GM19025 (cell line): ENCODE measurements at regions not wholly inside any gene's neighbourhood (a gene's known extent, or its start where the extent isn't known, plus 50 kb on each side); places are given as distances from the start of the nearest gene placed in this dataset.

Source experiments
- ATAC-seq: cut with Tn5 transposase; IDR thresholded peaks from one replicate; pipeline ENCODE4 v1.9.1; 2021; ENCODE audit warnings: mild to moderate bottlenecking, low read depth, moderate library complexity; ENCODE audit not compliant: unreplicated experiment

DNA sequence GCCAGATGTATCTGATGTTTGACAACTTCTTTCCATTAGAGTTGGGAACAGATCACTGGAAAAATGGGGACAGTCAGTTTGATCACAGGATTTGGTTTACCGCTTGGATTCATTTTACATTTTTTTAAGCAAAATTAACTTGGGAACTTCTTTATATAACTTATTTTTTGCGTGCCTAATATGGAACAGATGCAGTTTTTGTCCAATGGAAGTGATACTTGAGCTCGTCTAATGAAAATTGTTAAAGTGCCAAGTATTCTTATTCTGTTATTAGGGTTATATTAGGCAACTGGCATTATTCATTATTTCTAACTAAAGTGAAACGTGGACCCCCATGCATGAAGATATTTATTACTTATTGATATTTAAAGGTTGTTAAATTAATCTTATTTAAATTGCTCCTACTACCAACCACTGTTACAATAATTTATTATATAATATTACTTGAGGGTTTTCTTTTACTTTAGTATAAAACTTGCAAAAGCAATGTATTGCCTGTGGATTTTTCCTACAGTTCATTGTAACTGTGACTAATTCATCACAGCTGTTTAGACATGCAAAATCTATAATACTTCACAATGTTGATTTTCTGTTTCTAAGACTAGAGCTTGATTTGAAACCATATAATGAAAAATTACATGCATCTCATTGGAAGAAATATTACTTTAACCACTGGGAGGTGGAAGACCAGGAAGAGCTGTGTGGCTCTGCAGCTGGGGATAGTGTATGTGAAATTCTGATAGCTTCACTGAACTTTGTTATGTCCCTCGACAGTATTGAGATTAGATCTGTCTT, 787.3 kb upstream of the WWC1 start:
- ATAC-seq = no peak

- ATAC-seq = no peak
These were observed 783.8 kb upstream of the WWC1 start for GRCh38 chr5:167507463-167508233.

DNA sequence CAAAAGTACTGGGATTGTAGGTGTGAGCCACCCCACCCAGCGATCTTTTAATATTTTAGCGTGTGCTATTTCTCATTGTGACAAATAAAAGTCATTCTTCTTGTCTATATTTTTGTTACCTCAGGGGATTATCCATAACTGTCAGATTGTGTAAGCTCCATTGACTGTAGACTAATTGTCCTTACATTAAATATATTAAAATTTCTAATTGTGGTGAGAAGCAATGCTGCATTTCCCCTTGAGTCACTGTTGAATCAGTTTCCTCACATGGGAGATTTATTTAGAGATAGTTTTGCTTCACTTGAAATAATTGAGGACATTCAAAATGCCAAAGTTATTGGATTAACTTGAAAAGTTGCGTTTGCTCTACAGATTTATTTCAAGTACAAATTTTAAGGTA, 782.4 kb upstream of the WWC1 start:
- no peak for ATAC-seq

- ATAC-seq = no peak
These were observed 780.2 kb upstream of the WWC1 start for GRCh38 chr5:167511276-167511675.

DNA sequence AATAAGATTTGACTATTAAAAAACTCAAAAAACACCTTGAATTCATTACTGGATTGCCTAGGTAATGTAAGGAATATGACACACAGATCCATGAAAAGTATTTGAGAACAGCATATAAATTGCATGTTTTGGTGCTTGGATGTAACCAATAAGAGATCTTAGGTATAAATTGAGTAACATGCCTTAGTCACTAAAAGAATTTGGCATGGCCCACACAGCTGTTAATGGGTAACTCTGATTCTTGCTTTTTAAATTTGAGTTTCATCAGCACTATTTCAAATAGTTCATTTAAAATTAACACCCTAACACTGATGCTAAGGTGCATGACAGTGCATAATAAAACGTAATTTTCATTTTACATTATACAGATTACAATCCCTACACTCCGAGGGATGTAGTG, 779.3 kb upstream of the WWC1 start:
- no peak for ATAC-seq

DNA sequence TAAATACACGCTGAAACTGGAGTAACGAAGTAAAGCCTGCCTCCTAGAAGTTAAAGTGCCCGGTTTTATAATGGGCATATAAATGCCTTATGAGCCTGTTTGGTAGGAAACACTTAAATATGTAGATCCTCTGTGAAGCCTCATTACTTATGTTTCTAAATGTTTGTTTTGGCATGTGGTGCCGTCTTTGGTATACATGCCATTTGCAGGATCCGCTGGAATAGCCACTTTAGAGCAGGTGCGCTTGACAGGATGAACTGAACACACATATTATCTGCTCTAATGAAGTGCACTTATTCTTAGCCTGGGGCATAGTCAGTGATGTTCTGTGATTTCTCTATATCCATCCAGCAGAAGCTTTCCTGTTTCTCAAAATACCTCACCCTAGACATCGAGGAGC, 778.1 kb upstream of the WWC1 start:
- no peak for ATAC-seq

DNA sequence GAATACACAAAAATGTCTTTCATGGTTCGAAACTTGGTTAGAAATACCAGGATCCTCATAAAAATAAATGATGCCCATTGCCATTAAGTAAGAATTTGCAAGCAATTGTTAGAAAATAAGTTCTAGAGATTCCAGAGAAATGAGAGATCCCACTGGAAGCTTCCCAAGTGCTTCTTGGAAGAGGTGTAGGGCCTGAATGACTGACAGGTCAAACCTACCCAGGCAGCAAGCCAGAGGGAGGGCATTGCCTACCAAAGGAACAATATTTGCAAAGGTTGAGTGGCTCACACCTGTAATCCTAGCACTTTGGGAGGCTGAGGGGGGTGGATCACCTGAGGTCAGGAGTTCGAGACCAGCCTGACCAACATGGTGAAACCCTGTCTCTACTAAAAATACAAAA, 777.0 kb upstream of the WWC1 start:
- ATAC-seq = no peak

DNA sequence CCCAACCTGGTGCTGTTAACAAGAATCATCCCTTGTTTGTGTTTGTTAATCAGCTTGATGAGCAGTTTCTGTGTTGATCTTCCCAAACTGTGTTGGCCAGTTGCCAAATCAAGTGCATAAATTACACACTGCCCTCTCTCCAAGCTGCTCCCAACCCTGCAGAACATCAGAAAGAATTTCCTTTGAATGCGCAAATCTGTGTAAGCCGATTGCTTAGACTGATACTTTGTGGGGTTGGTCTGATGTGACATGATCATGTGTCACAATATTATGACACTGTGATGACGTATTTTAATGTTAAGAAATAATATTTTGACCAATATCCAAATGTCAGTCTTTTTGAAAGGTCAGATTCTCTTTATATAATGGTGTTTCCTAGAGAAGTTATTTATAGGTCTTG, 766.4 kb upstream of the WWC1 start:
- no peak for ATAC-seq

- no peak for ATAC-seq
These were observed 762.8 kb upstream of the WWC1 start for GRCh38 chr5:167528651-167529050.

DNA sequence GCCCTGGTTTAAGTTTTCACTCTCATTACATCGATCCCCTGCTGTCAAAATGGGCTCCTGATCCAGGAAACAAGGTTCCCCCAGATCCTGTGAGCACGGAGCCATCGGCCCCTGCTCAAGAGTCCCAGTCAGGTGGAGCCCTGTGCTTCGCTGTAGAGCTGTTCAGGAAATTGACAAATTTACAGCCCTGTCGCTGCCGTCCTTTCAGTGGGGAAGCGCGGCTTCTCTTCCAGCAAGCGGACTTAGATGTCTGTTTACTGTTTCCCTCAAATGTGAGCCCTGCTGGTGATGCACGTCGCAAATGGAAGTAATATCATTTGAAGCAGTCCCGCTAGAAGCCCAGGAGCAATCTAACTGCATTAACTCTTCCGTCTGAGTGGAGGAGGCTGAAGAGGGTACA, 760.9 kb upstream of the WWC1 start:
- ATAC-seq = no peak

GRCh38 chr5:167533814-167534795, 757.3 kb upstream of the WWC1 start:
- ATAC-seq = no peak

DNA sequence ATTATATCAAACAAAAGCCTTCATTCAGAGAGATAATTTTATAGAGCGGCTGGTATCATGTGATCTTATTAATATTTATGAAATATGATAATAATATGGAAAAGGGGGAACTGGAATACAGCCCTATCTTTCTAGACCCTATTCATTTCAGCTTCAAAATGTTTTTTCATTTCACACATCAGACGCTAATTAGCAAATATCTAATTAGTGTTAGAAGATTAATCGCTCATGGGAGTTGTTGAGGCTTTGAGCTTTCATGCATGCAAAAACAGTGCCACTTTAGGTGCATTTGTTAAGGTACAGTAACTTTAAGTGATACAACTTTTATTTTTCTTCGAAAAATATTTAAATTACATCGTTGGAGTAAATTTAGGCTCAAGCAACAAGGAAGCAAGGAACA, 751.7 kb upstream of the WWC1 start:
- ATAC-seq = no peak

DNA sequence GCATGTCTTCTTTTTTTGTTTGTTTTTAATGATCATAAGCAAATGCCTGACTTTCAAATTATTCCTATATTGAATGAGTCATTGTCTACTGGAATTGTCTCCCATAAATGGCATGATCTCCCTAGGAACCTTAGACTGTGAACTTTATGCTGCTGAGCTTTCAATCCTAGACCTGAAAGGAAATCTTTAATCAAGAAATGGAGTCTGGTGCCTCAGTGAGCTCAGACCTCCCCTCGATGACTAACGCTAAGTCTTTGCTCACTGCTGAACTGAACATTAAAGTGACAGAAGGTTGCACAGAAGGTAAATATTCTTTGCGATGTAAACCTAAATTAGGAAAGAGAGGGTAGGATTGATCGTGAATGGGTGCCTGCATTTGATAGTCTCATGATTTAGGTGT, 745.2 kb upstream of the WWC1 start:
- ATAC-seq = no peak

GRCh38 chr5:167552356-167552755, 739.1 kb upstream of the WWC1 start:
- ATAC-seq = no peak

GRCh38 chr5:167553511-167553910, 737.9 kb upstream of the WWC1 start:
- no peak for ATAC-seq

DNA sequence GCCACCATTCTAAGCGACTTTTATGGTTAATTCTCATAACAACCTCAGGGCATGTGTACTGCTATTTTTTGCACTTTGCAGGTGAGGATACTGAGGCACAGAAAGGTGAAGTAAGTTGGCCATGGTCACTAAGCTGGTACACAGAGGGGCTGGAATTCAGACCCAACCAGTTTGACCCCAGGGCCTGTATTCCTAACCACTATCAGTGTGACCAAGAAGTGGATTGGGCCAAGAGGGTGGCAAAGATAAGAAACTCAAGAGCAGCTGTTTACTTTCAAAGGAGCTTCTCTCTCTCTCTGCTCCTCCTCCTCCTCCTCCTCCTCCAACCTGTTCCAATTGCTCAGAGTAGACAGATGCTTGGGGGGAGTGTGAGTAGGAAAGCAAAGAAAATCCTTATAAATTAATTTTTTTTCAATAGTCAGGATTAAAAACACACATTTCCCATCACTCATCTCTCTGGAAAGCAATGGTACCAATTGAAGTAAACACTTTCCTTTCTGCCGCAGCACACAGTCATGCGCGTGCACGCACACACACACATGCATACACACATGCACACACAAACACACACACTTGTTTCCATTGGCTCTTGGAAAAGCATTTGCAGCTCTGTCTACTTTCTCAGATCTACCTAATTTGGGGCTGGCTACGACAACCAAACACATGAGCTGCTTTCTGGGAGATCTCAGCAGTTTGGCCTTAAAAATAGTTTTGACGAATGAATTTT, 736.7 kb upstream of the WWC1 start:
- no peak for ATAC-seq

GRCh38 chr5:167555565-167556166, 735.8 kb upstream of the WWC1 start:
- ATAC-seq = no peak

DNA sequence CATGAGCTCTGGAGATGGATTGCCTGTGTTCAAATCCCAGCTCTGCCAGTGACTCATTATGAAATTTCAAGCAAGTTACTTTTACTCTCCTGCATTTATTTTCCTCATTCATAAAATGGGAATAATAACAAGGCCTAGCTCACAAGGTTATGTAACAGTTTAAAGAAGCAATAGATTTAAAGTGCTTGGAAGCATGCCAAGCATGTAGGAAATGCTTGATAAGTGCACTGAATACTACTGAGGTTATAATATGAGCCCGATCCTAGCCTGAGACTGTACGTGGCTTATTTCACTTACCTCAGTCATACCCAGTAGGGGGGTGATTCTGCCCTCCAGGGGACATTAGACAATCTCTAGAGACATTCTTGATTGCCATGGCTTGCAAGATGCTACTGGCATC, 734.1 kb upstream of the WWC1 start:
- no peak for ATAC-seq

DNA sequence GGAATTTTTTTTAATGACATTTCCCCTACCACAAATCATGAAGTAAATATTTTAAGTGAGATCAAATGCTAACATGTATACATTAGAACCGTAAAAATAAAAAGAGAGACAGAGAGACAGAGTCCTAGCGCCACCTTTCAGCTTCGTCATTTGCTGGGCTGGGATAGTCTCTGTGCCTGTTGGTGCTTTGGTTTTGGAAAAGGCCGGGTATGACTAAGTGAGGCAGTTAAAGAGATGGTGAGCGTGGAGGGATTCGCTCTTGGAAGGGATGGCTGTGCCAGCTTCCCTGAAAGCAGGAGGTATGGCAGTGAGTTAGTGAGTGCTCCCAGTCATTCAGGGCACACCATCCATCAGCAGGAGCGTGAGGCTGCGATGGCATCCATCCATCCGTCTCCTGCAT, 729.6 kb upstream of the WWC1 start:
- ATAC-seq = no peak

DNA sequence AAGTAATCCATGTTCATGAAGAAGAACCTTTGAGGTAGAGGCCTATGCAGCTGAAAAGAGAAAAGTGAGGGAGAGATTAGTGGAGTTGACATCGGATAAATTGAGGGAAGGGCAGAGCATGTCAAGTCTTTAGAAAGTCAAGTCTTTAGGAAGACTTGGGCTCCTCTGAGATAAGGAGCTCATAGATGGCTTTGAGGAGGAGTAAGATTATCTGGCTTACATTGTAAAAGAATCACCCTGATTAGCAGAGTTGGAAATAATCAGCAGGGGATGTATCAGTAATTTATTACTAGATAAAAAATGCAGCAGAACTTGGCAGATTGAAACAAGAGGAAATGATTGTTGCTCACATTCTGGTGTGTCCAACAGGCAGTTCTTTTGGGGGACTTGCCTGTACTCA, 727.2 kb upstream of the WWC1 start:
- no peak for ATAC-seq
